ENCODE measurements at regions not wholly inside any gene's neighbourhood (a gene's known extent, or its start where the extent isn't known, plus 50 kb on each side); places are given as distances from the start of the nearest gene placed in this dataset.

DNA sequence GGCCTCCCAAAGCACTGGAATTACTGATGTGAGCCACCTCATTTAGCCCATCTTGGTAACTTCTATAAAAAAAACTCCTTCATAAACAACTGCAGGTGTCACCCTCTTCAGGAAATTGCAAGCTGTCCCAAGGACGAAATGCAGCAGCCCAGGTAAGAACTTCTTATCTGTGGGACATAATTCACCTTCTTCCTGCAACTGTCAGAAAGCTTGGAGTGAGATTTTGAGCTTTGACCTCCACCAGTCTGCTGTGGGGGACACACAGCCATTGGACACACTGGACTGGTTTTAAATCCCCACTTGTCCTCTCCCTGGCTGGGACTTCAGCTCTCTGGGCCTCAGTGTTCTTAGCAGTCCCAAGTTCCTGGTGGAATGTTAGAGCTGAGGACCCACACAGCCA lies 368.5 kb downstream of the MN1 start:
- TF ChIP-seq GATA3 (IDR thresholded peaks at IDR 0.05; ENCODE audit: low read depth, low read length) = no peak
- no peak for TF ChIP-seq GATA2 (IDR thresholded peaks at IDR 0.05; ENCODE audit: low read depth, low read length)

- TF ChIP-seq GATA3 (IDR thresholded peaks at IDR 0.05; ENCODE audit: low read depth, low read length) (no peak), GATA2 (IDR thresholded peaks at IDR 0.05; ENCODE audit: low read depth, low read length) (no peak)
Measured at GRCh38 chr22:27433585-27434190, 367.9 kb downstream of the MN1 start.

GRCh38 chr22:27434898-27435297 lies 366.7 kb downstream of the MN1 start:
- TF ChIP-seq GATA3 (IDR thresholded peaks at IDR 0.05; ENCODE audit: low read depth, low read length) (no peak), GATA2 (IDR thresholded peaks at IDR 0.05; ENCODE audit: low read depth, low read length) (no peak)

DNA sequence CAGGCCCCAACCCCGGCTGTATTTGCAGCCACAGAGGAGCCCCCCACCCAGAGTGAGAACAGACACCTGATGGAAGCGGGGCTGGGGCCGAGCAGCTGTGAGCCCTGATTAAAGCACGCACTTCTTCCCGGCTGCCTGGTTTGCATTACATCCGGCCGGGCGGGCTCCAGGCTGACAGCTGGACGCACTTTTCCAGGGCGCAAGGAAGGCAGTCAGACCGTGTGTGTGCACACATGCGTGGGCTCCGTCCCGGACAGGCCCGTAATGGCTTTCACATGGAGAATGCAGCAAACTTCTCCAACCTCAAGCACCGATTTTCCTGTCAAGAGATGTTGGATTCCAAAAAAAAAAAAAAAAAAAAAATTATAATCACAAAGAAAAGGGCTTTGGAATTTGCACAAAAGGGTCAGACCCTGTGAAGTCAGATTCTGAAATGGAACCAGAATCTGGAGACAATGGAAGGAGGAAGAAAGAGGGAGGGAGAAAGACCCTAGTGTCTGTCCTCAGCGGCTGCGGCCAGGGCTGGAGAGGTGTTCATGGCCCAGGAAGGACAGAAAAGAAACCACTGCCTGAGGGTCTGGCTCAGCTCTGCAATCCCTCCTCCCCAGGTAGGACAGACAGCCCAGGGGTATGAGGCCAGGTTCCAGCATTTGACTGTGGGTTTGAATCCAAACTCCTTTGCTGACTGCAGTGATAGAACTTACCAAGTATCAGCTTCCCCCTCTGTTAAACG lies 365.5 kb downstream of the MN1 start:
- TF ChIP-seq GATA3 (IDR thresholded peaks at IDR 0.05; ENCODE audit: low read depth, low read length) (no peak), GATA2 (IDR thresholded peaks at IDR 0.05; ENCODE audit: low read depth, low read length) (no peak)

- no peak for TF ChIP-seq GATA3 (IDR thresholded peaks at IDR 0.05; ENCODE audit: low read depth, low read length)
- TF ChIP-seq GATA2 (IDR thresholded peaks at IDR 0.05; ENCODE audit: low read depth, low read length) = no peak
Measured at GRCh38 chr22:27436591-27436990, 365.0 kb downstream of the MN1 start.

DNA sequence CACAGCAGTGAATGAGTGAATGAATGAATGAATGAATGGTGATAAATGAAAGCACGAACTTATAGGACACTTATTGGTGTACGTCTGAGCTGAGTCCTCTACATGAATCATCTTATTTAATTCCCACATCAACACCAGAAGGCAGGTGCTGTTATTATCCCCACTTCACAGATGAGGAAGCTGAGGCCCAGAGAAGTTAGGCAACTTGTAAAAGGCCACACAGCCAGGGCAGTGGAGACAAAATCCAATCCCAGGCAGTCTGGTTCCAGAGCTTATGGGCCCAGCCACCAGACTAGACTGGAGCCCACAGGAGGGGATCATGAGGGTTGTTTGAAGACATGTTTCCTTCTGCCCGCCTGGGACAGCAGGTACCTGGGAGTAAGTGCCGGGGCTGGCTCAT lies 364.0 kb downstream of the MN1 start:
- no peak for TF ChIP-seq GATA3 (IDR thresholded peaks at IDR 0.05; ENCODE audit: low read depth, low read length)
- no peak for TF ChIP-seq GATA2 (IDR thresholded peaks at IDR 0.05; ENCODE audit: low read depth, low read length)

- TF ChIP-seq GATA3 (IDR thresholded peaks at IDR 0.05; ENCODE audit: low read depth, low read length) = no peak
- no peak; the same call in 1 of the 2 replicates for TF ChIP-seq GATA2 (IDR thresholded peaks at IDR 0.05; ENCODE audit: low read depth, low read length)
Measured at GRCh38 chr22:27438271-27438980, 363.1 kb downstream of the MN1 start.

- TF ChIP-seq GATA2 (IDR thresholded peaks at IDR 0.05; ENCODE audit: low read depth, low read length) (no peak), GATA3 (IDR thresholded peaks at IDR 0.05; ENCODE audit: low read depth, low read length) (no peak)
Measured at GRCh38 chr22:27439131-27439530, 362.4 kb downstream of the MN1 start.

- TF ChIP-seq GATA3 (IDR thresholded peaks at IDR 0.05; ENCODE audit: low read depth, low read length) (no peak), GATA2 (IDR thresholded peaks at IDR 0.05; ENCODE audit: low read depth, low read length) (no peak)
Measured at GRCh38 chr22:27440304-27440865, 361.2 kb downstream of the MN1 start.

GRCh38 chr22:27441706-27442475 lies 359.7 kb downstream of the MN1 start:
- TF ChIP-seq GATA2 (IDR thresholded peaks at IDR 0.05; ENCODE audit: low read depth, low read length) (no peak), GATA3 (IDR thresholded peaks at IDR 0.05; ENCODE audit: low read depth, low read length) (no peak)

DNA sequence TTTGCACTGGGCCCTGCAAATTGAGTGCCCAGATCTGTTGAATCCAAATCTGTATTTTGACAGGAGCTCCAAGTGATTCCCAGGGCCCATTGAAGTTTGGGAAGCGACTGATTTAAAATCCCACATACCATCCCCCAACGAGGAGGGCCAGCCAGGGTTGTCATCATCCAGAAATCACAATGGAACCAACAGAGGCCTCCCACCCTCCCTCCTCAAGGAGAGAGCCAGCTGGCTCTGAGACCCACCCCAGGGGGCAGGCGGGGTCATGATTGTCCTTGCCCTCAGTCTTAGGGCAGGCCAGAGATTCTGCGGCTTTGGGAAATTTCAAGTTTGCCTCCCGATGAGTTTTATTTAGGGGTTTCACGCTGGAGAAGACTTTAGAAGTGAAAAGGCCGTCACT lies 358.2 kb downstream of the MN1 start:
- TF ChIP-seq GATA2 (IDR thresholded peaks at IDR 0.05; ENCODE audit: low read depth, low read length) = no peak

- TF ChIP-seq GATA2 (IDR thresholded peaks at IDR 0.05; ENCODE audit: low read depth, low read length) = no peak
- TF ChIP-seq GATA3 (IDR thresholded peaks at IDR 0.05; ENCODE audit: low read depth, low read length) = no peak
Measured at GRCh38 chr22:27445881-27446280, 355.7 kb downstream of the MN1 start.

DNA sequence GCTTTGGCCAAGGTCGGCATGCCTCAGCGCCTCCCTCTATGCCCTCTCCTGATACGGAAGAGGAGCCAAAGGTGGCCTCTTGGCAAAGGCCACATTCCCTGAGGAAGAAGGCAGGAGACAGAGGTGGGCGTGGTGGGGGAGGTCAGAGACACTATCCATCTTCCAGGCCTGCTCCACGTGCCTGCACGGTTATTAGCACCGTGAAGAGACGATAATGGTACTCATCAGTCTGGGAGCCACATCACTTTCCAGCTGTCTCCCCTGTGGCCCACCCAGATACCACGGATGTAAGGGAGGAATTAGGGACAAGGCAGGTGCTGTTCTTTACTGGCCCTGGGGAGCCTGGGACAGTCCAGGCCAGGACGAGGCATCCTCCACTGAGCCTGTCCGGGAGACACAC lies 354.3 kb downstream of the MN1 start:
- no peak for TF ChIP-seq GATA2 (IDR thresholded peaks at IDR 0.05; ENCODE audit: low read depth, low read length)

GRCh38 chr22:27450448-27450847 lies 351.1 kb downstream of the MN1 start:
- TF ChIP-seq GATA2 (IDR thresholded peaks at IDR 0.05; ENCODE audit: low read depth, low read length) (no peak), GATA3 (IDR thresholded peaks at IDR 0.05; ENCODE audit: low read depth, low read length) (no peak)
